SK-N-SH (cell line): ENCODE measurements at regions not wholly inside any gene's neighbourhood (a gene's known extent, or its start where the extent isn't known, plus 50 kb on each side); places are given as distances from the start of the nearest gene placed in this dataset.

Experiments used
- CTCF ChIA-PET: fragments of 300-600, 350-600 bp; formaldehyde crosslinking; extraction: SDS; loops from one replicate; lab custom pipeline; 2021; lab: Yijun Ruan, JAX
- POLR2A ChIA-PET: fragments of 350-600 bp; sonication (Branson Sonifier 250); formaldehyde crosslinking; extraction: SDS; loops from one replicate; lab custom pipeline; 2020; ENCODE audit warnings: antibody characterized with exemption, inconsistent platforms; lab: Yijun Ruan, JAX
- DNase-seq: peaks from one replicate; pipeline ENCODE4 v3.0.0; 2012
- H2AFZ ChIP-seq: fragments of 200-600 bp; sonication (generic); 2 replicates; pipeline ENCODE4 v1.8.1; 2016; ENCODE audit warnings: antibody characterized with exemption, mild to moderate bottlenecking, low read depth
- H3F3A ChIP-seq: fragments of 200-600 bp; sonication (generic); replicated peaks from 2 replicates; pipeline ENCODE3; 2016; ENCODE audit warnings: antibody characterized with exemption, mild to moderate bottlenecking; ENCODE audit not compliant: insufficient read depth
- H3K27ac ChIP-seq, 2 experiments: fragments of 200-500 bp in 1 of 2; fragments of 200-600 bp in 1 of 2; sonication (Bioruptor generic) in 1 of 2; sonication (generic), shearing (Covaris generic) in 1 of 2; 2 replicates each; pipeline versions ENCODE4 v1.5.1 to v1.6.1; 2014 to 2016; ENCODE audit warnings: low read depth in 2 of 2, inconsistent platforms in 1 of 2, low read length in 1 of 2, mild to moderate bottlenecking in 1 of 2, mixed read lengths in 1 of 2
- H3K27me3 ChIP-seq: fragments of 200-600 bp; sonication (generic), shearing (Covaris generic); 2 replicates; pipeline ENCODE4 v1.6.1; 2016; ENCODE audit warnings: mixed run types; ENCODE audit not compliant: insufficient read depth
- H3K36me3 ChIP-seq, 2 experiments: fragments of 200-500 bp in 1 of 2; fragments of 200-600 bp in 1 of 2; sonication (Bioruptor generic) in 1 of 2; sonication (generic) in 1 of 2; replicated peaks in 1 of 2; 2 replicates each; pipeline versions ENCODE3 to v1.5.1; 2014 to 2016; ENCODE audit warnings: low read length in 1 of 2, mild to moderate bottlenecking in 1 of 2; ENCODE audit not compliant: insufficient read depth in 2 of 2, control insufficient read depth in 1 of 2
- H3K4me1 ChIP-seq, 2 experiments: fragments of 200-500 bp in 1 of 2; fragments of 200-600 bp in 1 of 2; sonication (Bioruptor generic) in 1 of 2; sonication (generic), shearing (Covaris generic) in 1 of 2; 2 replicates each; pipeline versions ENCODE4 v1.5.1 to v1.6.1; 2014 to 2016; ENCODE audit warnings: low read depth in 1 of 2, low read length in 1 of 2, mixed run types in 1 of 2; ENCODE audit not compliant: insufficient read depth in 2 of 2, control insufficient read depth in 1 of 2
- H3K4me2 ChIP-seq: fragments of 200-600 bp; sonication (generic), shearing (Covaris generic); 2 replicates; pipeline ENCODE4 v1.6.1; 2017; ENCODE audit warnings: mixed run types
- H3K4me3 ChIP-seq, 2 experiments: fragments of 200-500 bp in 1 of 2; fragments of 200-600 bp in 1 of 2; sonication (Bioruptor generic) in 1 of 2; sonication (generic), shearing (Covaris generic) in 1 of 2; 2 replicates each; pipeline versions ENCODE4 v1.5.1 to v1.8.1; 2014 to 2016; ENCODE audit warnings: low read depth in 2 of 2, inconsistent platforms in 1 of 2, low read length in 1 of 2, mild to moderate bottlenecking in 1 of 2, mixed read lengths in 1 of 2, moderate library complexity in 1 of 2
- H3K79me2 ChIP-seq: fragments of 200-600 bp; sonication (generic); 2 replicates; pipeline ENCODE4 v1.8.1; 2017; ENCODE audit warnings: mild to moderate bottlenecking; ENCODE audit not compliant: insufficient read depth
- H3K9ac ChIP-seq: fragments of 200-600 bp; sonication (generic); 2 replicates; pipeline ENCODE4 v1.6.1; 2017; ENCODE audit warnings: mixed run types
- H3K9me2 ChIP-seq: fragments of 200-600 bp; sonication (generic); 2 replicates; pipeline ENCODE4 v1.6.1; 2017; ENCODE audit warnings: mixed run types
- H3K9me3 ChIP-seq: fragments of 200-600 bp; sonication (generic); 2 replicates; pipeline ENCODE4 v1.6.1; 2017; ENCODE audit warnings: mixed run types, mild to moderate bottlenecking, moderate library complexity
- H4K20me1 ChIP-seq: fragments of 200-600 bp; sonication (generic); 2 replicates; pipeline ENCODE4 v1.6.1; 2017; ENCODE audit warnings: mild to moderate bottlenecking, mixed run types; ENCODE audit not compliant: insufficient read depth
- ELF1 ChIP-seq: IDR thresholded peaks from 2 replicates; pipeline ENCODE4 v1.4.0; 2012
- EZH2phosphoT487 ChIP-seq: fragments of 200-600 bp; sonication (generic); IDR thresholded peaks from 2 replicates; pipeline ENCODE4 v1.6.1; 2017; ENCODE audit warnings: low read depth, mixed run types, mild to moderate bottlenecking, antibody characterized with exemption, moderate library complexity, borderline replicate concordance
- FOXJ3 ChIP-seq: sonication (generic); formaldehyde crosslinking; IDR thresholded peaks from 2 replicates; pipeline ENCODE4 v1.5.1; 2020; ENCODE audit warnings: mild to moderate bottlenecking, missing genetic modification reagents
- FOXM1 ChIP-seq: IDR thresholded peaks from 2 replicates; pipeline ENCODE4 v1.4.0; 2012; ENCODE audit warnings: low read depth, mild to moderate bottlenecking
- GATA2 ChIP-seq: sonication (generic); formaldehyde crosslinking; IDR thresholded peaks from 2 replicates; pipeline ENCODE4 v1.5.0; 2020; ENCODE audit warnings: mild to moderate bottlenecking, missing genetic modification reagents
- JUND ChIP-seq: IDR thresholded peaks from 2 replicates; pipeline ENCODE4 v1.4.0; 2012
- MXI1 ChIP-seq: IDR thresholded peaks from 2 replicates; pipeline ENCODE4 v1.6.1; 2012; ENCODE audit warnings: mild to moderate bottlenecking, low read depth, low read length, improper control_type of control experiment
- NRF1 ChIP-seq: IDR thresholded peaks from 2 replicates; pipeline ENCODE4 v1.6.1; 2012; ENCODE audit warnings: low read depth, mild to moderate bottlenecking, low read length
- POLR2AphosphoS5 ChIP-seq: IDR thresholded peaks from 2 replicates; pipeline ENCODE4 v1.6.1; 2012; ENCODE audit warnings: low read depth, low read length
- RCOR1 ChIP-seq: fragments of 150-350 bp; IDR thresholded peaks from 2 replicates; pipeline ENCODE4 v1.6.1; 2017; ENCODE audit warnings: antibody characterized with exemption, low read length
- RFX5 ChIP-seq: IDR thresholded peaks from 2 replicates; pipeline ENCODE4 v1.6.1; 2012; ENCODE audit warnings: mild to moderate bottlenecking, improper control_type of control experiment, low read length
- SIN3A ChIP-seq: IDR thresholded peaks from 2 replicates; pipeline ENCODE4 v1.6.1; 2012; ENCODE audit warnings: low read depth, mild to moderate bottlenecking, low read length, moderate library complexity, borderline replicate concordance
- TAF1 ChIP-seq: IDR thresholded peaks from 2 replicates; pipeline ENCODE4 v1.6.1; 2012; ENCODE audit warnings: low read depth, mild to moderate bottlenecking, low read length, moderate library complexity, borderline replicate concordance
- TCF12 ChIP-seq: IDR thresholded peaks from 2 replicates; pipeline ENCODE4 v1.4.0; 2012
- TEAD4 ChIP-seq: IDR thresholded peaks from 2 replicates; pipeline ENCODE4 v1.4.0; 2012; ENCODE audit warnings: mild to moderate bottlenecking, borderline replicate concordance; ENCODE audit not compliant: insufficient read depth
- YY1 ChIP-seq: IDR thresholded peaks from 2 replicates; pipeline ENCODE4 v1.4.0; 2012; ENCODE audit warnings: low read depth, mild to moderate bottlenecking
- WGBS: methylation state at CpG from one replicate; pipeline ENCODE4 v1.1.6; 2017; ENCODE audit warnings: low lambda C conversion rate; 5-methylcytosine and 5-hydroxymethylcytosine counted together
- TF ChIP-seq, protein P1 (sequence below): IDR thresholded peaks from 2 replicates; pipeline ENCODE4 v1.6.1; 2012; ENCODE audit warnings: mild to moderate bottlenecking, low read depth, low read length, moderate library complexity
- TF ChIP-seq, protein P2 (sequence below): IDR thresholded peaks from 2 replicates; pipeline ENCODE4 v1.4.0; 2012; ENCODE audit warnings: low read depth
- TF ChIP-seq, protein P3 (sequence below): fragments of 200-600 bp; sonication (generic); IDR thresholded peaks from 2 replicates; pipeline ENCODE4 v1.6.1; 2017; ENCODE audit warnings: antibody characterized with exemption, mild to moderate bottlenecking, moderate library complexity
- TF ChIP-seq, protein P4 (sequence below): IDR thresholded peaks from 2 replicates; pipeline ENCODE4; 2012

DNA sequence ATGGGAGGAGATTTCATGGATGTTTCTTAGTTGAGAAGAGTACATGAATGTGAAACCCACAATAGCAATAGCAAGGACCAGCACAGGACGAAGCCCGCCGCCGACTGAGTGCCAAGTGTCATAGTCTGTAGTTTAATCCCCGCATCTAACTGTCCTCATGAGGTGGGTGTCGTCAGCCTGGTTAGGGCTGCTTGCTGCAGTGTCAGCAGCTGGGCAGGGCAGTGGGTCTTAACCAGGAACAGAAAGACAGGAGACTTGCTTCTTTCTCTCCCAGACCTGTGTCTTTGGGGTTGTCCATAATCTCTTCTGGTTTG lies 146.6 kb downstream of the VAPA start (continued):
- TF ChIP-seq, protein P1, sequence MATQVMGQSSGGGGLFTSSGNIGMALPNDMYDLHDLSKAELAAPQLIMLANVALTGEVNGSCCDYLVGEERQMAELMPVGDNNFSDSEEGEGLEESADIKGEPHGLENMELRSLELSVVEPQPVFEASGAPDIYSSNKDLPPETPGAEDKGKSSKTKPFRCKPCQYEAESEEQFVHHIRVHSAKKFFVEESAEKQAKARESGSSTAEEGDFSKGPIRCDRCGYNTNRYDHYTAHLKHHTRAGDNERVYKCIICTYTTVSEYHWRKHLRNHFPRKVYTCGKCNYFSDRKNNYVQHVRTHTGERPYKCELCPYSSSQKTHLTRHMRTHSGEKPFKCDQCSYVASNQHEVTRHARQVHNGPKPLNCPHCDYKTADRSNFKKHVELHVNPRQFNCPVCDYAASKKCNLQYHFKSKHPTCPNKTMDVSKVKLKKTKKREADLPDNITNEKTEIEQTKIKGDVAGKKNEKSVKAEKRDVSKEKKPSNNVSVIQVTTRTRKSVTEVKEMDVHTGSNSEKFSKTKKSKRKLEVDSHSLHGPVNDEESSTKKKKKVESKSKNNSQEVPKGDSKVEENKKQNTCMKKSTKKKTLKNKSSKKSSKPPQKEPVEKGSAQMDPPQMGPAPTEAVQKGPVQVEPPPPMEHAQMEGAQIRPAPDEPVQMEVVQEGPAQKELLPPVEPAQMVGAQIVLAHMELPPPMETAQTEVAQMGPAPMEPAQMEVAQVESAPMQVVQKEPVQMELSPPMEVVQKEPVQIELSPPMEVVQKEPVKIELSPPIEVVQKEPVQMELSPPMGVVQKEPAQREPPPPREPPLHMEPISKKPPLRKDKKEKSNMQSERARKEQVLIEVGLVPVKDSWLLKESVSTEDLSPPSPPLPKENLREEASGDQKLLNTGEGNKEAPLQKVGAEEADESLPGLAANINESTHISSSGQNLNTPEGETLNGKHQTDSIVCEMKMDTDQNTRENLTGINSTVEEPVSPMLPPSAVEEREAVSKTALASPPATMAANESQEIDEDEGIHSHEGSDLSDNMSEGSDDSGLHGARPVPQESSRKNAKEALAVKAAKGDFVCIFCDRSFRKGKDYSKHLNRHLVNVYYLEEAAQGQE: no peak
- TF ChIP-seq TEAD4: no peak
- no peak for TF ChIP-seq POLR2AphosphoS5
- no peak for TF ChIP-seq NRF1
- no peak for TF ChIP-seq TCF12
- no peak for TF ChIP-seq RCOR1
- no peak for TF ChIP-seq ELF1
- no peak for TF ChIP-seq YY1

DNA sequence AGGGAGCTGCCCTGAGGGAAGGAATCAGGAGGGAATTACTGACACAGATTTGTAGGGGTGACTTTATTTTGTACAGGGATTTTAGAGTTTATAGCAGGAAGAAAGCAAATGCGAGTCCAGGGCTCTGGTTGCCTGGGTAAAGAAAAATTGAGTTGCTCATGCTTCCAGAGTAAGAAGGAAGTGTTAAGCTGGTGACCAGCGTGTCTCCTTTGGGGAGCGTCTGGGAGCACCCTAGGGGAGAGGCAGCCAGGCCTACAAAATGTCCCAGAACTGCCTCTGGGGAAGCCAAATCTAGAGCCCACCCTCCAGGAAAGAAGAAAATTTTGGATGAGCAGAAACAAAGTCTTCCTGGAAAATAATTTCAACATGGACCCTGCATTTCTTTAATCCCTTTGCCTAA lies 147.0 kb downstream of the VAPA start:
- Histone ChIP-seq H2AFZ (no peak overlapping the region), H3K4me2 (no peak overlapping the region), H3K4me3 (no peak overlapping the region), H3K79me2 (no peaks in the 10 kb centered on the region), H3K27ac (no peak overlapping the region), H3K9me3 (no peaks in the 10 kb centered on the region), H3F3A (peaks cover 9% of the 10 kb centered on the region), H3K4me1 (peaks cover 27 to 47% of the 10 kb centered on the region in 2 experiments; a peak in 3 of 4 replicates), H3K27me3 (no peaks in the 10 kb centered on the region), H3K9me2 (no peaks in the 10 kb centered on the region), H3K36me3 (no peaks in the 10 kb centered on the region), H3K9ac (no peak overlapping the region), H4K20me1 (no peaks in the 10 kb centered on the region)
- WGBS: 90% methylated on average over 3 of the region's 3 CpGs
- ChIA-PET POLR2A (no interaction called here), CTCF (interaction anchor here (1.6 kb wide), 1 partner anchor 12 kb away, joined by 4 read pairs; no protein-coding TSS in a partner anchor)
- no peak for DNase-seq
- no peak for TF ChIP-seq FOXM1
- TF ChIP-seq, protein P1: no peak
- TF ChIP-seq, protein P2, sequence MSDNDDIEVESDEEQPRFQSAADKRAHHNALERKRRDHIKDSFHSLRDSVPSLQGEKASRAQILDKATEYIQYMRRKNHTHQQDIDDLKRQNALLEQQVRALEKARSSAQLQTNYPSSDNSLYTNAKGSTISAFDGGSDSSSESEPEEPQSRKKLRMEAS: no peak
- TF ChIP-seq NRF1: no peak
- no peak for TF ChIP-seq TAF1
- no peak for TF ChIP-seq EZH2phosphoT487
- TF ChIP-seq, protein P3, sequence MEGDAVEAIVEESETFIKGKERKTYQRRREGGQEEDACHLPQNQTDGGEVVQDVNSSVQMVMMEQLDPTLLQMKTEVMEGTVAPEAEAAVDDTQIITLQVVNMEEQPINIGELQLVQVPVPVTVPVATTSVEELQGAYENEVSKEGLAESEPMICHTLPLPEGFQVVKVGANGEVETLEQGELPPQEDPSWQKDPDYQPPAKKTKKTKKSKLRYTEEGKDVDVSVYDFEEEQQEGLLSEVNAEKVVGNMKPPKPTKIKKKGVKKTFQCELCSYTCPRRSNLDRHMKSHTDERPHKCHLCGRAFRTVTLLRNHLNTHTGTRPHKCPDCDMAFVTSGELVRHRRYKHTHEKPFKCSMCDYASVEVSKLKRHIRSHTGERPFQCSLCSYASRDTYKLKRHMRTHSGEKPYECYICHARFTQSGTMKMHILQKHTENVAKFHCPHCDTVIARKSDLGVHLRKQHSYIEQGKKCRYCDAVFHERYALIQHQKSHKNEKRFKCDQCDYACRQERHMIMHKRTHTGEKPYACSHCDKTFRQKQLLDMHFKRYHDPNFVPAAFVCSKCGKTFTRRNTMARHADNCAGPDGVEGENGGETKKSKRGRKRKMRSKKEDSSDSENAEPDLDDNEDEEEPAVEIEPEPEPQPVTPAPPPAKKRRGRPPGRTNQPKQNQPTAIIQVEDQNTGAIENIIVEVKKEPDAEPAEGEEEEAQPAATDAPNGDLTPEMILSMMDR: no peak
- no peak for TF ChIP-seq GATA2 (CRISPR knock-in tag)
- no peak for TF ChIP-seq JUND
- no peak for TF ChIP-seq POLR2AphosphoS5
- TF ChIP-seq, protein P4, sequence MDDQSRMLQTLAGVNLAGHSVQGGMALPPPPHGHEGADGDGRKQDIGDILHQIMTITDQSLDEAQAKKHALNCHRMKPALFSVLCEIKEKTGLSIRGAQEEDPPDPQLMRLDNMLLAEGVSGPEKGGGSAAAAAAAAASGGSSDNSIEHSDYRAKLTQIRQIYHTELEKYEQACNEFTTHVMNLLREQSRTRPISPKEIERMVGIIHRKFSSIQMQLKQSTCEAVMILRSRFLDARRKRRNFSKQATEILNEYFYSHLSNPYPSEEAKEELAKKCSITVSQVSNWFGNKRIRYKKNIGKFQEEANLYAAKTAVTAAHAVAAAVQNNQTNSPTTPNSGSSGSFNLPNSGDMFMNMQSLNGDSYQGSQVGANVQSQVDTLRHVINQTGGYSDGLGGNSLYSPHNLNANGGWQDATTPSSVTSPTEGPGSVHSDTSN: no peak
- no peak for TF ChIP-seq FOXJ3
- no peak for TF ChIP-seq SIN3A
- no peak for TF ChIP-seq RFX5
- TF ChIP-seq MXI1: no peak
- no peak for TF ChIP-seq ELF1
